IPS DF 6.9 (cell line): ENCODE measurements at regions not wholly inside any gene's neighbourhood (a gene's known extent, or its start where the extent isn't known, plus 50 kb on each side); places are given as distances from the start of the nearest gene placed in this dataset.

Source experiments
- DNase-seq: peaks from one replicate; pipeline ENCODE4 v3.0.0-alpha.2; 2013; ENCODE audit warnings: low read depth, low spot score
- H3K27ac ChIP-seq: one replicate; pipeline ENCODE4 v1.5.1; 2013; ENCODE audit warnings: low read length, control low read depth
- H3K27me3 ChIP-seq: 2 replicates; pipeline ENCODE4 v1.6.1; 2013; ENCODE audit warnings: mild to moderate bottlenecking, low read length; ENCODE audit not compliant: control insufficient read depth, insufficient read depth
- H3K36me3 ChIP-seq: 2 replicates; pipeline ENCODE4 v1.6.1; 2013; ENCODE audit warnings: low read length; ENCODE audit not compliant: control insufficient read depth, insufficient read depth
- H3K4me1 ChIP-seq: 2 replicates; pipeline ENCODE4 v1.6.1; 2013; ENCODE audit warnings: low read length; ENCODE audit not compliant: control insufficient read depth, insufficient read depth
- H3K4me3 ChIP-seq: 2 replicates; pipeline ENCODE4 v1.5.1; 2013; ENCODE audit warnings: mild to moderate bottlenecking, low read length
- H3K9me3 ChIP-seq: 2 replicates; pipeline ENCODE4 v1.6.1; 2013; ENCODE audit warnings: low read length, inconsistent platforms; ENCODE audit not compliant: control insufficient read depth, insufficient read depth
- WGBS: extraction: QIAGEN DNeasy Blood & Tissue Kit; methylation state at CpG from one replicate; pipeline ENCODE4 v1.1.7; 2013; ENCODE audit warnings: mixed read lengths, missing lambda C conversion rate; ENCODE audit not compliant: insufficient read length, insufficient coverage; 5-methylcytosine and 5-hydroxymethylcytosine counted together

DNA sequence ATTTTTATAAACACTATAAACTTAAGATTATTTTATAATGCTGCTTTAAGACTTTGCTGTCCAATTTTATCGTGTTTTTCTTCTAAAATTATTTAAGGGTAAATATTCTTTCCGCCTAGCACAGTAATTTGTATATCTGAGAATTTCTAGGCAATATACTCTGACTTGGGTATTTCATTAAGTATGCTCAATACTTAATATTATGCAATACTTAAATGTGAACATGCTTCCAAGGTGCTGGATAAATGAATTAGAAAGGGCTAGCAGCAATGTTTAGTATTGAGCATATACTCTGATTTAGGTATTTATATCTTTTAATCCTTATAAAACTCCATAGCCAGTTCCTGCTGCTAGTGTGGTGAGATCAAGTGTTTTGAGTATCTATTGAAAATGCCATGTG is 60.3 kb upstream of the ANO3 start:
- no peaks in the 10 kb centered on the region for H3K4me1 ChIP-seq
- no peak for DNase-seq
- no peak overlapping the region for H3K27ac ChIP-seq
- H3K9me3 ChIP-seq, result no peaks in the 10 kb centered on the region
- H3K36me3 ChIP-seq, result no peaks in the 10 kb centered on the region
- H3K27me3 ChIP-seq, result no peaks in the 10 kb centered on the region
- WGBS, result no CpG with 5 or more reads among the region's 2 CpGs
- H3K4me3 ChIP-seq, result no peak overlapping the region

DNA sequence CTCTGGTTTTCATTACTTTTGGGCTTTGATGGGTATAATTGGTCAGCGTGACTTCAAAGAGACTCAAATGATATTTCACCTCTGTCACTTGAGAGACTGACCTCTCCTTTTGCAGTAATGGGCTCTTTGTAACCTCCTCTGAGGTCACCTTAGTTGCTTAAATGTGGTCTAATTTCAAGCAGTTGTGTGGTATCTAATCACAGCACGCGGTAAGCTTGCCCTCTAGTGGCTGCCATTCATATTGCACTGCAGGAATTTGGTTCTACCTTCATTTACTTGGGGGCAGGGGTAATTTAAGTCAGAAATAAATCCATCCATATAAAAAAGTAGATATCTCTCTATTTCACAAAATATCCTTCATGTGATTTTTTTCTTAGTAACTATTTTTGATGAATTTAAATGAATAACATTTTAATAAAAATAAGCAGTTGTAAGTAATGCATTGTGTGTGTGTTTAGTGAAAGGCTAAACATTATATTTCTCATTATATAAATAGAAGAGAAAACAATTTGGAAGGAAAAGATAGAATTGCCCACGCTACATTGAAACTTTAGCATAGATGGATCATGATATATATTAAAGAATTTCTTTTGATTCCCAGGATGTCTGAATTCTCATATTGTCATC is 55.0 kb upstream of the ANO3 start:
- DNase-seq, result peak; percentile 58
- WGBS, result no CpG with 5 or more reads among the region's 4 CpGs

DNA sequence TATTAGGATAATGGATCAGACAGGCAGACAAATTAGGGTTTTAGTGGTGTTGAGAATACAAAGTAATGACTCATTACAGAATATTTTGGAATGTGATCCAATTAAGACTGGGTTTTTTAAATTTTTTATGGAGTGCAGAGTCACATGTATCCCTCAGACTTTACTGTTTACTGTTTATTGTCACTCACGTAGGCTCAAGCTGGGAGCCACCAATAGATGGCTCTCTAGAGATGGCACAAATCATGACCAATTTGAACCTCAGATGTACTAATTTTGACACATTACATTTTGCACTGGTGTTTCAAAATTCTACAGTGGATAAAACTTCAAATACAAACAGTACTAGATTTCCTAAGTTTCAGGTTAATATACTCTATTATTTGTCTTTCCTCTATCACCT is 53.6 kb upstream of the ANO3 start:
- Histone ChIP-seq H3K4me3 (no peak overlapping the region), H3K27me3 (no peaks in the 10 kb centered on the region), H3K36me3 (no peaks in the 10 kb centered on the region), H3K4me1 (no peaks in the 10 kb centered on the region), H3K9me3 (no peaks in the 10 kb centered on the region), H3K27ac (no peak overlapping the region)
- DNase-seq, result no peak
- no CpG with 5 or more reads among the region's 1 CpG for WGBS

More for the DNA sequence above, 55.0 kb upstream of the ANO3 start:
- Histone ChIP-seq H3K27me3 (no peaks in the 10 kb centered on the region), H3K27ac (no peak overlapping the region), H3K9me3 (no peaks in the 10 kb centered on the region), H3K4me1 (no peaks in the 10 kb centered on the region), H3K36me3 (no peaks in the 10 kb centered on the region), H3K4me3 (no peak overlapping the region)
